NCI-H345 treated with DMSO at 0.1 percent for 48 hours (cell line): ENCODE measurements at regions not wholly inside any gene's neighbourhood (a gene's known extent, or its start where the extent isn't known, plus 50 kb on each side); places are given as distances from the start of the nearest gene placed in this dataset.
"Not testable (repeated sequence)": the region's sequence is repeated elsewhere in the genome, so short reads cannot be mapped to it uniquely, and the experiment has no call there.

Experiments used
- DNase-seq: peaks from one replicate; lab custom pipeline; 2025; ENCODE audit not compliant: unreplicated experiment; lab: John Stamatoyannopoulos, UW

DNA sequence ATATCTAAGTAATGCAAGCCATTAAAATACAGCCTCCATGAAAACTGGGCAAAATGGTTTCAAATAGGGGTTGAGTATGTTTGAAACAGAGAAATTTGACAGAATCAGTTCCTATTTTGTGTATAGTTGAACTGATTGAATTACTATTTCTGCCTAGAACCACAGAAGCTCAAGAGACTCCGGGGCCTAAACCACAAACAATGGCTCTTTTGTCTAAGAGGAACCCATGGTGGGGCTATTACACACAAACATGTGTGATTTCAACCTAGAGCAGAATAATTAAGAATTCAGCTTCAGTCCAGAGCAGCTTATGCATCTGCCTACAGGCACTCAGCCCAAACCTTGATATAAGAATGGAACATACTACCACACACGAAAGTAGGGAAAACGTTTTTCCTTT, 171.2 kb upstream of the MPDZ start:
- no peak for DNase-seq

DNA sequence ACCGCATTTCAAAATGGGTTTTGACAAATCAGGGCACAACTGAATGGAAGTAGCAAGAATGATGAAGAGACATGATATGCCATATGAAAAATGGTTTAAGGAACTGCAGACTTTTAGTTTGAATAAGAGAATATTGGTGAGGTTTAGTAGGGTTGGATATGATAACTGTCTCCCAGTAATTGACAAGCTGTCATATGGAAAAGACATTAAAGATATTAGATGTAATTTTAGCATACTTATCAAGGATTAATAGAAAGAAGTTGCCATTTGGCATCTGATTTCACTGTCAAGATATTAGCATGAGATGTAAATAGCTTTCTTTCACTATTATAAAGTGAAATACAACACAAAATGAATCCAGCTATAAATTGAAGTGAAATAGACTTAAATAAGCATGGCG, 169.0 kb upstream of the MPDZ start:
- DNase-seq, result no peak

DNA sequence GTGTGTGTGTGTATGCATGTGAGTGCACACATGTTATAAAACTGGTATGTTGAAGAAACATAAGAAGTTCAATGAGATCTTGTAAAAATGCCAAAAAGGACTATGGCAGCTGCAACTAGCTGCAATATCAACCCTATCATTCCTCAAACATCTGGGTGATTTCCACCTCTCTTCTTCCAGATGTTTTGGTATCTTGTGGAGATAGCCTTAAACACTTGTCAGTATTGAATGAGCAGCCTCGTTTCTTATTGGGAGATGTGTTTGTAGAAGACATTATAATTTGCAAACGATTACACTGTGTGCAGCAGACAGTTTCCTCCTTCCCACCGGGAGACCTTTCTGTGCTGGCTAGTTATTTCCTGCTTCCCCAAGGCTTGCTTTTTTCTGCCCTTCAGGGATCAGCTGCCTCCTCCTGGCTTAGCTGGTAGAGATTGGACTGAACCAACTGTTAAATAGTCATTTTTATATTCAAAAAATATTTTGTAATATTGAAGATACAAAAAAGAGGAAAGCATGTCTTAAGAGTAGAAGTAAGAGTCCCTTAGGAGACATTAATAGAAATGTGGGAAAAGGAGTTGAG, 168.4 kb upstream of the MPDZ start:
- DNase-seq, result peak; percentile 43

DNA sequence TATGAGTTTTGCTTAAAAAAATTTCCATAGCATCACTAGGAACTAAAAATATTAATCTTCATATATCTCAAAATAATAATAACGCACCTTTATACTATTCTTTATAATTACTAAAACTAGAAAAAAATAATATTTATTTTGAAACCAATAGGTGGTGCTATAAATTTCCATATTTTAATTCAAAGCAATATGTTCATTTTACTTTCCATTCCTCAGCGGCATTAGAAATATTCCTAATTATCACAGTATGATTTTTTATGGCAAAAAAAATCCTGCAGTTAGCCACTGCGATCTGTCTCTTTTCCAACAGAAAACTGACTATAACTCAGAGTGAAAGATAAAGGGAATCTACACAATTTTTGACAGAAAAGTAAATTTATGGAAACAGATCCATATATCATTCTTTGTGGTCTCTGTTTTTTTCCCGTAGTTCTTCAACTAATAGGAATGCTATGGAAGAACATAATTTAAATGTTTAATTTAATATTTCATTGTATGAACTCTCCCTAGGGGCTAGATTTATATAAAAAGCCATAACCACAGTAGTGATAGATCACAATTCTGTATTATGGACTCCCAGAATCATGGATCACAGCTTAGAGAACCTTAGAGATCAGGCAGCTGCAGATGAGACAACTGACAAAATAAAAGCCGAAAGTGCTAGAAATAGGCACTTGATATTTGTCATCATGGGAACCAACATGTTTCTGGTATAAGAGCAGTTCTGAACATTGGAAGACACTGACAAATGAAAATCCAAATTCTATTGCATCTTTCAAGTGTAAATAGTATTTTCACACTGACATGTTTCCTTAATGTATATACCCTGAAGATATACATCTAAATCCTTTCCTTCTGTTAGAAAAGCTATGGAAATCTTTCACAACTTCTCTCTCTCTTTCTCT, 167.7 kb upstream of the MPDZ start:
- no peak for DNase-seq

DNA sequence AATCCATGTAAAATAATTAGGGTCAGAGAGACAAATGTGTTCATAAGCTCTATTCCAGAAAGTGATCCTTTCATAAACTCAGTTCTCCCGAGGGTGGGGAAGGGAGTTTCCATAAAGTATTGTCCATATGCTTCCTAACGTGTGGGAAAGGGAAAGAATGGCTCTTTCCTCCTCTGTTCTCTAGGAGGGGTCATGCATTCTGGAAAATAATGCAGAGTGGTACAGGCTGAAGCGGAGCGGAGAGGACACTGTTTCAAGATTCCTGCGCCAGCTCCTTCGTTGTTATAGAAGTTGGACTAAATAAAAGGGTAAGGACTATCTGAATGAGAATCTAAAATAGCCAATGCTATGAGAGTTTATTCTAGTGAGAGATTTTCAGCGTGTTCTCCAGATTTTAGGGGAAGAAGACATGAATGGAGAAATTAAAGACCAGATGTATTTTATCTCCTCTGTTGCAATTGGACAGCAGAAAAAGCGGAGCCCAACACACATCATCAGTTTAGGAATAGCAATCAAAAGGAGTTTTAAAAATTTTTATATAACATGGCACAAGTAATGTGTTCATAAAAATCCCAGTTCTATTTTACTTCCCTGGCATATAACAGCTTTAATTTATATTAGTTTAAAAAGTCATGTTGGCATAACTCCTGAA, 166.9 kb upstream of the MPDZ start:
- DNase-seq, result peak; percentile 70

DNA sequence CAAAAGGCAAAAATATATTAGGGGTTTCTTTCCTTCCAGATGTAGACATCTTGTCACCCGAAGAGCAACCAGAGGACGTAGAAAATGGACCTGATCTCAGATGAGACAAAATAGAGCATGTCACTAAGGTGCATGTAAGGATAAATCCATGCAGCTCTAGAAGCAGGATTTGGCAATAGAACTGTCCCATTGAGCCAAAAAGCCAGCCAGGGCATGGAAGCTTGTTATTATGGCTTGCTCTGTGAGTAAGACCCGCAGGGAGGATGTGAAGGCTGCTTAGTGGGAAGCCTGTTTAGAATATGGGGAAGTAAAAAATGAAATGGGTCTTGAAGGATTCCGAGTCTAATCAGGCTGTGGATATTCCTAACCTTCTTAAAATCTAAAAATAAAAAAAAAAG, 165.6 kb upstream of the MPDZ start:
- DNase-seq, result peak; percentile 71

DNA sequence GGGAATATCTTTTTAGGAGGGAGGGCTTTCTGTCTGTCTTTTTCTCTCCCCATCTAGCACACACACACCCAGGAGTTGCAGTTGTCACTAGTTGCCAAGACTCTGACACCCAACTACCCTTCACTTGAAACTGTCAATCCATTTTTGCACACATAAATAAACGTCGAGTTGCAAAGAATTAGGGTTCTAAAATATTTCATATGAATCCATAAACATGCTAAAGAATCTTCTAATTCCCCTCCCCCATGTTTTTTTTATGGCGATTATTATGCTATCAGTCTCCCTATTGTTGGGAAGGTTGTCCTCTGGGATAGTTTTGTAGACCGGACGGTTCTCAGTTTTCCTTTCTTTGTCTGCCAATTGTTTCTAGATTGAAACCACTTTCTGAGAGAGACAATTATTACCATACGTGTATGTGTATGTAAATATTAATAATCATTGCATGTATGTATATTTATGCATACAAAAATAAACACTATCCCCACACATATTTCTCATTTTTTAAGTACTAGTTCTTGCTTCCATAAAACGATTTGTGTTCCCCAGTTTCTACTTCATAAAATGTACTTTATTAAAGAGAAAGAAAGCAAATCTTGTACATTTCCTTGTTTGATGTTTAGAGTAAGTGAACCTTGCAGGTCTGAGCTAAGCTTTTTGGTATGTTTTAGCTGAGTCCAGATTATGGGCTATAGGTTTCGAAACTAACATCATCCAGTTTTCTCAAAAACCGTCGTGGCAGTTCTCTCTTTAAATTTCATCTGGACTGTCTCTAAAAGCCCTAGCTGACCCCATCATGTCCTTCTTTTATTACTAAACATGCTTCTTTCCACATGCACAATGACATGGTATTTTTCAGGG, 165.0 kb upstream of the MPDZ start:
- peak; percentile 58 for DNase-seq

DNA sequence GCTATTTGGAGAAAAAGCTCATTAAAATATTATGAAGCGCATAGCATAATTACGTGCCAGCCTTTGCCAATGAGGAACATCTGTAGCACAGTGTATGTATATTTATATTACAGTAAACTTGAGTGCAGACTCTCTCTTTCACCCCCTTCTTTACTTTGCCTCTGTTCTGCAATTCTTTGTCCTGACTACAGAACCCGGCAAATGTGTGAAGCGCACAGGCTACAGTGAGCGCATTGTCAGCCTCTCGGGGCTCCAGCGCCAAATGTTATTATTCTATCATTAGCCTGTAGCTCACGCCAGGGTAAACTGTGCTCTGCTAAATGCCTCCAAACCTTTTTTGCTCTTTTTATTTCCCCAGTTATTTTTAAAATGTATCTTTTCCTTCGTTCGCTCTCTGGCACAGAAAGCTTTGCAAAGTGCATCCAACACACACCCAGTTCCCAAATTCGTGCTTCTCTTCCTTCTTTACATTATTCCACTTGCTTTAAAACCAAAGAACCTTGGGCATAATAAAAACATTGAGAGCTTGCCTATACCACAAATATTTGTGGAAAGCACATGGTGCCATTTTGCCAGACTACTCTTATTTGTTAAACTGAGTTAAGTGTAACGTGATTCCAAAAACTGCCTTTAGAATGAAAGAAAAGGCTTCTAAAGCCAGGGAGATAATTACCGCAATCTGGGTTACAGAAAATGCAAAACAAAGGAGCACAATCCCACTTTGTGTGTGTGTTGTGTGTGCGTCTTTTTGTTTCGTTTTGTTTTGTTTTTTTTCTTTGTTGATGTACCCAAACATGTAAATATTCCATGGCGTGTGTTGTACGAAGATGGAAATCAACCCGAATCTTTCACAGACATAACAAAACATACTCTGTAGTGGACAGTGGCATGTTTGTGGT, 164.1 kb upstream of the MPDZ start:
- peak; percentile 77 for DNase-seq

DNA sequence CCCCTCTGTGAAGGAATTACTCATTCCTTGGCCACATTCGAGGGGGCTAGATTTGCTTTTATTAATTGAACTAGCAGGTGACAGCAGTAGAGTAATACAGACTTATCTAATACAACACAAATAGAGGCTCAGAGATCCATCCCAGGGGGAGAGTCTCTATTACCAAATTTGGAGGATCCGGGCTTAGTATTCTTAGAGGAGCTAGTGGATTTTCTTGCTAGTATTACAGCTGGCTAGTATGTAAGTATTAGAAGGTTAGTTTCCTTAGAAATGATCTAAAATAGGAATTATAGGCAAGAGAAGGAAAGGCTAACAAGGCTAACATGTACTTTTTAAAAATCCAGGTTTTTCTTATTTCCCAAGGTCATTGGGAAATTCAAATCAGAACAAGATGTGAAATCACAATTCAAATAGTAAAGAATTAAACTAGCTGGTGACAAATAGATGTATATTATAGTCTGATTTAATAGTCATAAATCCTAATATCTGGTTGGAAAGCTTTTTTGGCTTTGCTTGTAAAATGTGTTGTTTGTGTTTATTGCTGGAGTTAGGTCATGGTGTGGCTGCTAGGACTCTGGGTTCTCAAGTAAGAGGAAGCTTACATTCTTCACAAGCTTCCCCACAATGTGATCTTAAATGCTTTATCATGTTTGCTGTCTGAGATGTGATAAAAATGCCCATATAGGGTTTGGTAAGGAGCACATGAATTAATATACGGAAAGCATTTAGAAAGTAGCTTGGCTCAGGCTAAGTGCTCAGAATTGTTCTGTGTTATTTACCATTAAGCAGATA, 160.4 kb upstream of the MPDZ start:
- no peak for DNase-seq

DNA sequence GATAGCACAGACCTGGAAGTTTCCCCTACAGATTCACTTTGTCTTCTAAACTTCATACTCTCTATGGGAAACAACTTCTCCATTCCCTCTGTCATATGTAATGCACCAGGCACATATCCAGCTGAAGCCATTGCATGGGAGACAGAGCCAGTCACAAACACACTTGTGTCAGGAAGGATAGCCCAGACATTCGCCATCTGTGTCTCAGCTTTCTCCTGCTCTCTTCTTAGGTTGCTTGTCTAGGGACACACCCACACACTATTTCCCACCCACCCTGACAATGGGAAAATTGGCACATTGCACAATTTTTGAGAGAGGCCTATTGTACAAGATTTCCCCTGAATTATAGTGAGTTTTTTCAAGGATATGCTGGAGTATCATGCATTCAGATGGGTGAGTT, 158.4 kb upstream of the MPDZ start:
- DNase-seq, result no peak

DNA sequence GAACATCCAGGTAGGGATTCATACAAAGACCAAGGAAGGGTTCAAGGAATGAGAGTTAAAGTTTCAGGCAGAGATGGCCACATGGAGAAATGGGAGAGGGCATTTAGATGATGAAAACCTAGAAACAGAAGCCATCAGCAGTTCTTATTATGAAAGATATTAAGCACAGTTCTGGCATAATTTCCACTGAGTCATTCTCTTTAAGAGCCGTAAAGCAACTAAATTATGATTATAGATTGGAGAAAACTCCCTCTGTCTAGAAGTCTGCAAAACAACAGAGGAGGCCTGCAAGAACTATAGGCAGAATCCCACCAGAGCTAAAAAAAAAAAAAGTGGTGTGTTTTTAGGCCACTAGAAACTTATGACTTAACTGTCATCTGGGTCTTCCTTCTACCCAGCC, 157.1 kb upstream of the MPDZ start:
- no peak for DNase-seq

DNA sequence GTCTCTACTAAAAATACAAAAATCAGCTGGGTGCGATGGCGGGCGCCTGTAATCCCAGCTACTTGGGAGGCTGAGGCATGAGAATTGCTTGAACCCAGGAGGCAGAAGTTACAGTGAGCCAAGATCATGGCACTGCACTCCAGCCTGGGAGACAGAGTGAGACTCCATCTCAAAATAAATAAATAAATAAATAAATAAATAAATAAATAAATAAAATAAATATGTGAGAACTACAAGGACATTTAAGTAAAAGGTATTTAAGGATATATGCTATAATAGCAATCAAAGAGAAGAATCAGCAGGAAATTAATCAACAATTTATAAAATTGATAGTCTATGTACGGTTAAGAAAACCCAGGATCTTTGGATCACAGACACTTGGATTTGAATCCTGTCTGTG, 154.0 kb upstream of the MPDZ start:
- not testable (repeated sequence) for DNase-seq

DNA sequence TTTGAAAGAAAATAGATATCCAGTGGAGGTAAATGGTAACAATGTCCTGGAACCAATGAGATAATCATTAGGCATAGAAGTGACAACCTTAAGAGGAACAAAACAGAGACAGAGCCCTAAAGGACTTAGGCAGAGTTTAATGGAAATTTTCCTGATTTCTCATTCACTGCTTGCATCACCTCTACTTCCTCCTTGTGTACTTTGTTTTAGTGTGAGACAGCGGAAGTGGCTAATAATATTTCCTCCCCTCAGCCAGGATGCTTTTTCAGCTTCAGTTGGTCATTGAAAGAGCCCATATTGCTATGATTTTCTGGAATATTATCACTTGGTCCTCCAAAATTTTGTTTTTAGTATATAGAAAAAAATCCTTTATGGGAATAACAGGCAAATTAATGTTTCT, 153.4 kb upstream of the MPDZ start:
- no peak for DNase-seq

DNA sequence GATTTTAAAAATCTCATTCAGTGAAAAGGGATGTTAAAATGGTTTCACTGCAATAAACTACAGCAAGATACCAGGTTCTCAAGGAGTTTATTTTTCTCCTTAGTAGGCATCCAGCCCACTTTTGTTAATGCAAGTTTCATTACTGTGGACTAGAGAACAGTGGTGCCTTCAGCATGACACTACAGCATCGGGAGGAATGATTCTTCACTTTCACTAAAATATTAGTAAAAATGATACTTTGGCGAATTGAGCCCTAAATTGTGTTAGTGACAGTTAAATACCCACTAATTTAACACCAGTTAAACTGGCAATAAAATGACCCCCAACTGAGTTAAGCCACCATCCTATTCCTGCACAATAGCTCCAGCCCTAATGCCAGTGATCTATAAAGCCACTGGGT, 152.2 kb upstream of the MPDZ start:
- DNase-seq, result no peak

DNA sequence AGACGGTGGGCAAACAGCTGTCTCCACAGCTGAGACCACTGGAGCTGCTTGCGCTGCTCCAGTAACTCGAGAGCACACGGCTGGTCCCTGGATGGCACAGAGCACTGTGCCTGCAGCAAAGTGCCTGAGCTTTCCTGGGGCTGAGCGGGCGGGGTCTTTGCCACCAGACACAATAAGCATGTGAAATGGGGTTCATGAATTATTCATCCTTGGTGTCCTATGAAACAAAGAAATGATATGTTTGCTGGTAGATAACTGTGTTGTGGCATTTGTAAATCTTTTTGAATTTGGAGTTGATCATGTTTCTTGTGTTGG, 151.7 kb upstream of the MPDZ start:
- no peak for DNase-seq

DNA sequence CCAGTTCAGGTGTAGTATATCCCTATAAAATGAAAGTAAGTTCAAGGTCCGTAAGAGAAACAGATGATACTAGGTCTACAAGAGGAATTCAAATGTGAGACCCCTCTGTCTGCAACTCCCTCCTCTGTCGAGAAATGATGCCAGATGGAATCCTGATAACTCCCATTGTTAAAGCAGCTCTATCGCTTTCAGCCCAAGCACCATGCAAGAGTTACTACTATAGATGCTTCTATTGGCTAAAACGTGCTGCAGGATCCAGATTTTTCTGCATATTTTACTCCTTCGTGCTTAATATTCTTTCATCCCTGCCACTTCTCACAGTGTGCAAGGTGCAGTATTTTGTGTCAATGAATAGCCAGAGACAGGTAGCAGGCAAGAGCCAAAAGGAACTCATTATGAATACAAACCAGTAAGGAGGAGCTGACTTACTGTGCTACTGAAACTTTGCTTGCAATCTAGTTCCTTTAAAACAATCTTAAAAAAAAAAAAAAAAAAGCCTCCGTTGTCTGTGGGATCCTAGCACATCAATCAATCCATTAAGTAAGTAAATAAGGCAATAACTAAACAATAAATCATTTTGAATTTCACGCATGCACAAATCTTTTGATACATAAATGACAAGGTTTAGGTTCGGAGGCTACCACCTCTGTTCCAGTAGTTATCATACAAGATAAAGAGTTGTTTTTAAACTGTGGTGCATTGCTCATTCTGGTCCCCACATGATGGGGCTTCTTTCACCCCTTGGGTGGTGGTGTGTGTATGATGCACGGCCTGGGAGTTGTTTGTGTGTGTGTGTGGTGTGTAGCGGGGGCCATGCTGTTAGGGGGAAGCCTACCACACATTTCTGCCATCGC, 151.1 kb upstream of the MPDZ start:
- peak; percentile 49 for DNase-seq

DNA sequence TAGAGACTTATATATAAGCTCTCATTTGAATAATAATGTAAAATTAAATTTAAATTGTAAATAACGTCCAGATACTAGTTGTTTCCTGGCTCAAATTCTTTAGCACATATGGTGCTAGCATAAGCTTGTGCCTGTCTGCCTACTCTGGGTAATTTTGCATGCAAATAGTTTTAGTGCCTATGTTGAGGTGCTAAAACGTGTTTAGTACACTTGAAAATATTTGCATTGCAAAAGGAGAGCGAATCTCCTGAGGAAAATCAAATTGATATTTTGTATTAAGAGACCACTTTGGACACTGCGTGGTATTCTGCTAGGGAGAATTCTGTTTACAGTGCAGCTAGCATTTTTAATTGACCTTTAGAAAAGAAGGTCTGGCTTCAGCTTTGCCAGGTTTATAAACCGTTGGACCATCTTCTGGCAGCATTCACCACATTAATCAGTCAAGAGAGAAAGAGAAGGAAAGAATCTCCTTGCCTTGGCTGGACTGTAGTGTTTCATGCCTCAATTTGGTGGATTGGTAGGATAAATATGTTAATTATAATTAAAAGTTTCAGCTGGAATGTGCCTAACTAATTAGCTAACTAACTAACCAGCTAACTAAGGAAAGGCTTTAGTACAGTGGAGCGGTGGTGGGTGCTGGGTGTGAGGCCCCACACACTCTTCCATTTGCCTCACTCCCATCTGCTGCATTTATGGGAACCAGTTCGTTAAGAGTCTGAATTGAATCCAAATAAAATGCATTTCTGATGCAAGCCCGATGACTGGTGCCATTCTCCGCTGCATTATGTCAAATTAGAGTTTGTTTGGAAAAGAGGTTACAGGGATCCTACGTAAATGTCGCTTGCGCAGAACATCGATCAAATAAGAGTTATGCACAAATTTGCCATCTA, 150.1 kb upstream of the MPDZ start:
- no peak for DNase-seq

DNA sequence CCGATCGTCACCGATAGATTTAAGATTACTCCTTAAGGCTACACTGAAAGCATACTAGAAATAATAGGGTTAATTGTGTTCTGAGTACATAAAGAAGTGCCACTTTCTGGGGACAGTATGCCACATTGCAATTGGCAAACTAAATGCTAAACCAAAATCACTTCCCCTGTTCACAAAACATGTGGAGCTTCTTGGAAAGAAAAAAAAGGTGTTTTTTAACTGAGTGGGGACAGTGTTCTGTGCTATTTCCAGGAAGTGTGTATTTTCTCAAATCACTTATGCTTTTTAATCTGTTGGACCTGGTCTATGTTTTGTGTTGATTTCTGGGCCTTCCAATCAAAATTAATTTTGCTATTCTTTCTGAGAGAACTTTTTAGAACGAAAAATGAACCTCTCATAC, 149.3 kb upstream of the MPDZ start:
- no peak for DNase-seq
